HEK293 (cell line): ENCODE measurements at regions not wholly inside any gene's neighbourhood (a gene's known extent, or its start where the extent isn't known, plus 50 kb on each side); places are given as distances from the start of the nearest gene placed in this dataset.
"Not testable (repeated sequence)": the region's sequence is repeated elsewhere in the genome, so short reads cannot be mapped to it uniquely, and the experiment has no call there.

Experiments
- CTCF ChIA-PET: fragments of 350-600 bp; formaldehyde crosslinking; extraction: SDS; loops from one replicate; lab custom pipeline; 2021; ENCODE audit warnings: antibody characterized with exemption; lab: Yijun Ruan, JAX
- POLR2A ChIA-PET: fragments of 300-600 bp; formaldehyde crosslinking; extraction: SDS; loops from one replicate; lab custom pipeline; 2020; ENCODE audit warnings: antibody characterized with exemption, inconsistent platforms; lab: Yijun Ruan, JAX
- H3K27ac ChIP-seq: fragments of 200-500 bp; sonication (Bioruptor generic); 2 replicates; pipeline ENCODE4 v1.5.1; 2014; ENCODE audit warnings: low read depth, low read length, control low read depth, inconsistent platforms; ENCODE audit errors: extremely low read depth
- H3K36me3 ChIP-seq, 2 experiments: fragments of 200-500 bp in 1 of 2; sonication (Bioruptor generic) in 1 of 2; 1 replicate in 1 of 2; 2 replicates in 1 of 2; pipeline ENCODE4 v1.5.1; 2014 to 2017; ENCODE audit warnings: inconsistent platforms in 2 of 2, low read length in 2 of 2; ENCODE audit not compliant: control insufficient read depth in 2 of 2, insufficient read depth in 1 of 2
- H3K4me1 ChIP-seq: fragments of 200-500 bp; sonication (Bioruptor generic); 2 replicates; pipeline ENCODE4 v1.5.1; 2014; ENCODE audit warnings: mild to moderate bottlenecking, low read length, inconsistent platforms; ENCODE audit not compliant: control insufficient read depth, insufficient read depth
- H3K4me3 ChIP-seq: 2 replicates; pipeline ENCODE4 v1.5.1; 2011; ENCODE audit warnings: low read depth, mild to moderate bottlenecking, control low read depth, low read length, moderate library complexity
- H3K9me3 ChIP-seq: fragments of 200-500 bp; sonication (Bioruptor generic); 2 replicates; pipeline ENCODE4 v1.5.1; 2014; ENCODE audit warnings: low read depth, low read length, inconsistent platforms; ENCODE audit not compliant: control insufficient read depth, insufficient read depth
- PRDM4 ChIP-seq: fragments of 450-650 bp; formaldehyde crosslinking; IDR thresholded peaks from 2 replicates; pipeline ENCODE4 v1.5.1; 2017; ENCODE audit warnings: missing biosample characterization, missing genetic modification characterization
- ZNF138 ChIP-seq: fragments of 450-650 bp; formaldehyde crosslinking; IDR thresholded peaks from 2 replicates; pipeline ENCODE4 v1.5.1; 2016; ENCODE audit warnings: missing biosample characterization, missing genetic modification characterization, borderline replicate concordance
- ZNF223 ChIP-seq: fragments of 450-650 bp; formaldehyde crosslinking; IDR thresholded peaks from 2 replicates; pipeline ENCODE4 v1.5.1; 2016; ENCODE audit warnings: missing biosample characterization, missing genetic modification characterization
- ZNF394 ChIP-seq: fragments of 450-650 bp; formaldehyde crosslinking; IDR thresholded peaks from 2 replicates; pipeline ENCODE4 v1.5.1; 2016; ENCODE audit warnings: missing biosample characterization, missing genetic modification characterization, mild to moderate bottlenecking, moderate library complexity, borderline replicate concordance
- TF ChIP-seq, protein P1 (sequence below): fragments of 450-650 bp; formaldehyde crosslinking; IDR thresholded peaks from 2 replicates; pipeline ENCODE4 v1.5.1; 2016; ENCODE audit warnings: missing biosample characterization, missing genetic modification characterization, low read depth

DNA sequence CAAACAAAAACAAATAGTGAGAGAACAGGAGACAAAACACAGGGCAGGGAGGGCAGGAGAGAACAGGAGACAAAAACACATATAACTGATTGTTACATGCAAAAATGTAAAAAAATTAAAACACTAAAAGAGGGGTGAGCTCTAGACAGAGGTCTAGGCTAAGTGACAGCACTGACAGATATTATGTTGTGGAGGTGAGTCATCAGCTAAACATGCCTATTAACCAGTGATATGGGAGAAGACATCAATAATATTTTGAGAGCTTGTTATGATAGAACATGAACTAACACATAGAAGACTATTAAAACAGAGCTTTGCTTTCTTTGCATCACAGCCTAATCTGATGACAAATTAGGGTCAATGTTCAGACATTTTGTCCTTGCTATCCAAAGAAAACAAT lies 972.7 kb downstream of the PRIM2 start (continued):
- TF ChIP-seq PRDM4 (no peak), ZNF394 (tag by site-specific recombination) (no peak), ZNF223 (tag by site-specific recombination) (no peak), ZNF138 (tag by site-specific recombination) (no peak)
- TF ChIP-seq, protein P1, sequence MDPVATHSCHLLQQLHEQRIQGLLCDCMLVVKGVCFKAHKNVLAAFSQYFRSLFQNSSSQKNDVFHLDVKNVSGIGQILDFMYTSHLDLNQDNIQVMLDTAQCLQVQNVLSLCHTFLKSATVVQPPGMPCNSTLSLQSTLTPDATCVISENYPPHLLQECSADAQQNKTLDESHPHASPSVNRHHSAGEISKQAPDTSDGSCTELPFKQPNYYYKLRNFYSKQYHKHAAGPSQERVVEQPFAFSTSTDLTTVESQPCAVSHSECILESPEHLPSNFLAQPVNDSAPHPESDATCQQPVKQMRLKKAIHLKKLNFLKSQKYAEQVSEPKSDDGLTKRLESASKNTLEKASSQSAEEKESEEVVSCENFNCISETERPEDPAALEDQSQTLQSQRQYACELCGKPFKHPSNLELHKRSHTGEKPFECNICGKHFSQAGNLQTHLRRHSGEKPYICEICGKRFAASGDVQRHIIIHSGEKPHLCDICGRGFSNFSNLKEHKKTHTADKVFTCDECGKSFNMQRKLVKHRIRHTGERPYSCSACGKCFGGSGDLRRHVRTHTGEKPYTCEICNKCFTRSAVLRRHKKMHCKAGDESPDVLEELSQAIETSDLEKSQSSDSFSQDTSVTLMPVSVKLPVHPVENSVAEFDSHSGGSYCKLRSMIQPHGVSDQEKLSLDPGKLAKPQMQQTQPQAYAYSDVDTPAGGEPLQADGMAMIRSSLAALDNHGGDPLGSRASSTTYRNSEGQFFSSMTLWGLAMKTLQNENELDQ: no peak

DNA sequence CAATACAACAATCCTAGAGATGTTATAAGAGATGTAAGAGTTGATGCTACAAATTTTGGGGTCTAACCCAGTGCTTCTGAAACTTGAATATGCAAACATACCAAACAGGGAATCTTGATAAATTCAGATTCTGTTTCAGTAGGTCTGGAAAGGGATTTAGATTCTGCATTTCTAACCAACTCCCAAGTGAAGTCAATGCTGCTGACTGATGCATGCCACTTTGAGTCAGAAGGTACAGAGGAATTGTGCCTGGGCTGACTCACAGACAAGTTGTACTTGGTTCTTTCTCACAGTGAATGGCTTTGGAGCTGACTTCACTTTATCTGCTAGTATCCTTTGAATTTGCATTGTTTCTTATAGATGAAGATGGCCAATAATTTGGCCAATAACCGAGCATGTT lies 973.9 kb downstream of the PRIM2 start:
- POLR2A ChIA-PET, CTCF ChIA-PET, H3K4me3 ChIP-seq: not testable (repeated sequence)

DNA sequence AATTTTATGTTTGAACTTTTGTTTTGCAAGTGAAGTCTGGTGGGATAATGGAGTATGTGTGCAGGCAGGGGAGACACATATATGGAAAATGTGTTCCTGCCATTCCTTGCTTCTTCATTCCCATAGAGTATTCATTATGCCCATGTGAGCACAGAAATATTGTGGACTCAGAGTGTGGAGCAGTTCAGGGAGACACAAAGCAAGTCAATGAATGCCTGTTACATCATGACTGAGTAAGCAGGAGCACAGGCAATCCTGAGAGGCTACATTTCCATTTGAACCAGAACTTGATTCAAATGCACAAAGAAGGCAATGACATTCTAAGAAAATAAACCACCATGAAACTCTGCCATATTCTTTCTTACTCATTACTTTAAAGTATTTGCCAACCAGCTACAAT lies 990.5 kb downstream of the PRIM2 start:
- POLR2A ChIA-PET, H3K4me3 ChIP-seq, H3K36me3 ChIP-seq, H3K9me3 ChIP-seq, H3K4me1 ChIP-seq, H3K27ac ChIP-seq, CTCF ChIA-PET: not testable (repeated sequence)

More for the DNA sequence above, 973.9 kb downstream of the PRIM2 start:
- not testable (repeated sequence) for H3K36me3 ChIP-seq, H3K9me3 ChIP-seq, H3K27ac ChIP-seq, H3K4me1 ChIP-seq

GRCh38 chr6:58332108-58332507 lies 1014.7 kb downstream of the PRIM2 start:
- POLR2A ChIA-PET, H3K27ac ChIP-seq, H3K36me3 ChIP-seq, CTCF ChIA-PET, H3K4me3 ChIP-seq, H3K4me1 ChIP-seq, H3K9me3 ChIP-seq: not testable (repeated sequence)

DNA sequence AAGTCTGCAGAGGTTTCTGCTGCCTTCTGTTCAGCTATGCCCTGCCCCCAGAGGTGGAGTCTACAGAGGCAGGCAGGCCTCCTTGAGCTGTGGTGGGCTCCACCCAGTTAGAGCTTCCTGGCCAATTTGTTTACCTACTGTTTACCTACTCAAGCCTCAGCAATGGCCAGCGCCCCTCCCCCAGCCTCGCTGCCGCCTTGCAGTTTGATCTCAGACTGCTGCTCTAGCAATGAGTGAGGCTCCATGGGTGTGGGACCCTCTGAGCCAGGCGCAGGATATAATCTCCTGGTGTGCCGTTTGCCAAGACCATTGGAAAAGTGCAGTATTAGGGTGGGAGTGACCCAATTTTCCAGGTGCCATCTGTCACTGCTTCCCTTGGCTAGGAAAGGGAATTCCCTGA lies 1024.9 kb downstream of the PRIM2 start:
- H3K4me1 ChIP-seq, H3K4me3 ChIP-seq, CTCF ChIA-PET, H3K27ac ChIP-seq, H3K36me3 ChIP-seq, POLR2A ChIA-PET, H3K9me3 ChIP-seq: not testable (repeated sequence)

- H3K9me3 ChIP-seq, CTCF ChIA-PET, H3K4me3 ChIP-seq, H3K4me1 ChIP-seq, H3K36me3 ChIP-seq, POLR2A ChIA-PET, H3K27ac ChIP-seq: not testable (repeated sequence)
These were observed 1030.1 kb downstream of the PRIM2 start for GRCh38 chr6:58347534-58347933.

DNA sequence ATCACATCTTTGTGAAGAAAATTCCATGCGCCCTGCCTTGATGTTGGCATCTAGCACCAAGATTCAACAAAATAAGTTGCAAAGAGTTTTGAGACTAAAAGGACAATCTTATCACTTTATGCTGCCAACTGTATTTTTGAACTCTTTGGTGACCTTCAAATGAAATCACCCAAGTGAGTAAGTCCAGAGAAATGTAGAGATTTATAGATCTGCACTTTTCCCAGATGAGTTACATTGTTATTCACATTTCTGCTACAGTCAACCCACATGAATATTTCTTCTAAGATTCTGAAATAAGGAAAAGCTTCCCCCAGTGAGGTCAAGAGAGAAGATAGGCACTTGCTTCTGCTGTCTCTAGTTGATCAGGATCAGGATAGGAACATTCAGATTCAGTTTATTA lies 1034.2 kb downstream of the PRIM2 start:
- CTCF ChIA-PET, H3K36me3 ChIP-seq, POLR2A ChIA-PET: not testable (repeated sequence)

GRCh38 chr6:58358452-58358851 lies 1041.0 kb downstream of the PRIM2 start:
- H3K4me1 ChIP-seq, H3K9me3 ChIP-seq, POLR2A ChIA-PET, H3K36me3 ChIP-seq, CTCF ChIA-PET, H3K4me3 ChIP-seq, H3K27ac ChIP-seq: not testable (repeated sequence)

More for the DNA sequence above, 1034.2 kb downstream of the PRIM2 start:
- not testable (repeated sequence) for H3K4me1 ChIP-seq, H3K27ac ChIP-seq, H3K9me3 ChIP-seq, H3K4me3 ChIP-seq
